IPS-NIHi7 (cell line): ENCODE measurements at regions not wholly inside any gene's neighbourhood (a gene's known extent, or its start where the extent isn't known, plus 50 kb on each side); places are given as distances from the start of the nearest gene placed in this dataset.

Source experiments
- DNase-seq: peaks from one replicate; pipeline ENCODE4 v3.0.0; 2012; ENCODE audit warnings: mixed read lengths; ENCODE audit errors: extremely low spot score

GRCh38 chr3:106214641-106215040, 345.8 kb upstream of the CBLB start:
- no peak for DNase-seq

- DNase-seq: no peak
These were observed 346.2 kb upstream of the CBLB start for GRCh38 chr3:106215047-106215446.

- no peak for DNase-seq
These were observed 348.9 kb upstream of the CBLB start for GRCh38 chr3:106217745-106218144.

- no peak for DNase-seq
These were observed 358.3 kb upstream of the CBLB start for GRCh38 chr3:106227068-106227467.

GRCh38 chr3:106228271-106228670, 359.5 kb upstream of the CBLB start:
- DNase-seq: no peak

- DNase-seq: no peak
These were observed 360.9 kb upstream of the CBLB start for GRCh38 chr3:106229495-106230278.

GRCh38 chr3:106231086-106231485, 362.3 kb upstream of the CBLB start:
- no peak for DNase-seq

- DNase-seq: no peak
These were observed 364.1 kb upstream of the CBLB start for GRCh38 chr3:106232956-106233355.

- DNase-seq: no peak
These were observed 370.4 kb upstream of the CBLB start for GRCh38 chr3:106239195-106239697.

GRCh38 chr3:106241593-106241992, 372.8 kb upstream of the CBLB start:
- no peak for DNase-seq

- DNase-seq: no peak
These were observed 374.0 kb upstream of the CBLB start for GRCh38 chr3:106242781-106243180.

GRCh38 chr3:106245400-106245799, 376.6 kb upstream of the CBLB start:
- no peak for DNase-seq

- DNase-seq: no peak
These were observed 379.3 kb upstream of the CBLB start for GRCh38 chr3:106247902-106248684.

GRCh38 chr3:106249159-106249558, 380.3 kb upstream of the CBLB start:
- no peak for DNase-seq

GRCh38 chr3:106249981-106250380, 381.2 kb upstream of the CBLB start:
- no peak for DNase-seq

- DNase-seq: no peak
These were observed 382.5 kb upstream of the CBLB start for GRCh38 chr3:106251160-106251892.

GRCh38 chr3:106255870-106256248, 387.0 kb upstream of the CBLB start:
- no peak for DNase-seq

- peak; percentile 19 for DNase-seq
These were observed 387.6 kb upstream of the CBLB start for GRCh38 chr3:106256249-106256957.

- DNase-seq: no peak
These were observed 388.4 kb upstream of the CBLB start for GRCh38 chr3:106257172-106257571.

GRCh38 chr3:106261396-106261795, 392.6 kb upstream of the CBLB start:
- no peak for DNase-seq

- no peak for DNase-seq
These were observed 393.3 kb upstream of the CBLB start for GRCh38 chr3:106261915-106262683.
